Effector memory CD4-positive, alpha-beta T cell (primary cell): ENCODE measurements at regions not wholly inside any gene's neighbourhood (a gene's known extent, or its start where the extent isn't known, plus 50 kb on each side); places are given as distances from the start of the nearest gene placed in this dataset.

ENCODE experiments used
- DNase-seq, 3 donors: peaks; one replicate each; pipeline ENCODE4 v3.0.0-alpha.2; 2020
- H3K27ac ChIP-seq: 2 replicates; pipeline ENCODE4 v1.7.0; 2013; ENCODE audit warnings: mild to moderate bottlenecking, low read length, moderate library complexity; ENCODE audit not compliant: insufficient read depth, poor library complexity, severe bottlenecking
- H3K27me3 ChIP-seq: replicated peaks from 2 replicates; pipeline ENCODE4 v1.7.0; 2013; ENCODE audit warnings: mild to moderate bottlenecking, low read length; ENCODE audit not compliant: insufficient read depth, control insufficient read depth, poor library complexity, severe bottlenecking
- H3K36me3 ChIP-seq: 2 replicates; pipeline ENCODE4 v1.7.0; 2013; ENCODE audit warnings: mild to moderate bottlenecking, low read length, moderate library complexity; ENCODE audit not compliant: control insufficient read depth, insufficient read depth
- H3K4me1 ChIP-seq: 2 replicates; pipeline ENCODE4 v1.7.0; 2013; ENCODE audit warnings: low read length, mild to moderate bottlenecking; ENCODE audit not compliant: control insufficient read depth, insufficient read depth, poor library complexity, severe bottlenecking
- H3K4me3 ChIP-seq: 2 replicates; pipeline ENCODE4 v1.7.0; 2013; ENCODE audit warnings: low read length, low read depth, mild to moderate bottlenecking; ENCODE audit not compliant: insufficient read depth, poor library complexity, severe bottlenecking
- H3K9me3 ChIP-seq: 2 replicates; pipeline ENCODE4 v1.7.0; 2013; ENCODE audit warnings: mild to moderate bottlenecking, low read length, moderate library complexity; ENCODE audit not compliant: control insufficient read depth

DNA sequence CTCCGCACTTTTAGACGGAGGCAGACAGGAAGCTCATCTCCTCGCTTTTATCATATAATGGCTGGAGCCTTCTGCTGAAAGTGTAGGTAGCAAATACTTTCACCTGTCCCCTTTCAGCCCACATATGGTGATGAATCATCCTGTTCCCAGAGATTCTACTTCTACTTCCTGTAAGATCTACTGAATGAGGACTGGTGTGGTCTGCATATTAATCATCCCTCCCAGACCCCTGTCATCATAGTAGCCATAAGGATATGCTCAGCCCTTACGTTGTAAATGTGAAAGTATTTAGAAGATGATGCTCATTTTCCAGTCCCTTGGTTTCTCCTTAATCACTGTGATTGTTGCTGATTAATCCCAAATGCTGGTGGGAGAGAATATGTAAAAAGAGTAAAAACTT lies 268.2 kb upstream of the GRIP1 start:
- no peak overlapping the region for H3K27ac ChIP-seq
- no peak for DNase-seq
- H3K27me3 ChIP-seq, result no peaks in the 10 kb centered on the region
- H3K9me3 ChIP-seq, result no peaks in the 10 kb centered on the region
- no peaks in the 10 kb centered on the region for H3K36me3 ChIP-seq
- no peak overlapping the region for H3K4me3 ChIP-seq
- H3K4me1 ChIP-seq, result no peaks in the 10 kb centered on the region

DNA sequence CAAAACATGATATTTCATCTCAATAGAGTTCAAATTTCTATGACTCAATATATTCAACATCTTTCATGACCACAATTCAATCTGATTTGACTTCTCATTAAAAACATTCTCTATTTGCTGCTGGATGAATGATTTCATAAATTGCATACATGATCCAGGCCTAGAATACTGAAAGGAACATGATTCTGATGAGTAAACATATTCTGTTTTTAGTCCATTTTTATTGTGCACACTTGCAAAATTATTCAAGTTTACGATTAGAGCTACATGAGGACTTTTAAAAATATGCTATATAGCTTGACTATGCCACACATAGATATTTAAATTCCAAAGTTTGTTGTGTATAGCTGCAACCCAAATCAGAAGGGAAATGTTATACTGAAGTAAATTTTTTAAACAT lies 273.8 kb upstream of the GRIP1 start:
- no peaks in the 10 kb centered on the region for H3K27me3 ChIP-seq
- no peak for DNase-seq
- H3K9me3 ChIP-seq, result no peaks in the 10 kb centered on the region
- no peak overlapping the region for H3K27ac ChIP-seq
- H3K4me1 ChIP-seq, result no peaks in the 10 kb centered on the region
- H3K36me3 ChIP-seq, result no peaks in the 10 kb centered on the region
- no peak overlapping the region for H3K4me3 ChIP-seq

DNA sequence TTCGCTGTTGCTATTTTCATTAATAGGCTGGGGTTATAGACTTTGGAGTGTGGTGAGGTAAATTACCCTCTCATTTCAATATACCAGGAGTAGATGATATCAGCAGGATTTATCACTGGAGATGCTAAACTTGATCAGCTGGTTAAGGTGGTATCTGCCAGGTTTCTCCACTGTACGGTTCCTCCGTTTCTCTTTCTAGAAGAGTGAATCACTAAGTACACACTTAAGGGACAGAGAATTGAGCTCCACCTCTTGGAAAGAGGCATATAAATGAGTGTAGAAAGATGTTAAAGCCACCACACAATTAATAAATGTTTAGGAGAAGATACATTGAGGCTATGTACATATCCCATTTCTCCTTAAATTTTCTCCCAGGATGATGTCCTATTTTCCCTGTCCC lies 277.4 kb upstream of the GRIP1 start:
- no peaks in the 10 kb centered on the region for H3K9me3 ChIP-seq
- H3K4me3 ChIP-seq, result no peak overlapping the region
- H3K4me1 ChIP-seq, result no peaks in the 10 kb centered on the region
- no peaks in the 10 kb centered on the region for H3K36me3 ChIP-seq
- no peak overlapping the region for H3K27ac ChIP-seq
- DNase-seq, result no peak
- no peaks in the 10 kb centered on the region for H3K27me3 ChIP-seq

DNA sequence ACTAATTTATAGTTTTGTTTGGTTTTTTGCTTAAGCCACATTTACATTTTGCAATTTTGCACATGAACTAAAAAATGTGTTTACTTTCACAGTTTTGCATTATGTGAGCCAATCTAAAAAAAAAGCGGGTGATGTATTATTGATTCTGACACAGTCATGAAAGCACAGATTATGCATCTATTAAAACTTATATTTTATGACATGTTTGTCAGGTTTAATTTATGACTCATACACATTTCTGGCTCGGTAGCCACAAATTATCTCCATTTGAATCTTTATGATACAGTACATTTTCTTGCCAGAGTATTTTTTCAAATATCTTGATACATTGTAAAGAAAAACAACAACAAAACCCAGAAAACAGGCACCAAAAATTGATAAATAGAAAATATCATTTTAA lies 280.4 kb upstream of the GRIP1 start:
- no peaks in the 10 kb centered on the region for H3K4me1 ChIP-seq
- no peak overlapping the region for H3K27ac ChIP-seq
- no peak overlapping the region for H3K4me3 ChIP-seq
- H3K27me3 ChIP-seq, result no peaks in the 10 kb centered on the region
- no peak for DNase-seq
- H3K36me3 ChIP-seq, result no peaks in the 10 kb centered on the region
- H3K9me3 ChIP-seq, result no peaks in the 10 kb centered on the region

DNA sequence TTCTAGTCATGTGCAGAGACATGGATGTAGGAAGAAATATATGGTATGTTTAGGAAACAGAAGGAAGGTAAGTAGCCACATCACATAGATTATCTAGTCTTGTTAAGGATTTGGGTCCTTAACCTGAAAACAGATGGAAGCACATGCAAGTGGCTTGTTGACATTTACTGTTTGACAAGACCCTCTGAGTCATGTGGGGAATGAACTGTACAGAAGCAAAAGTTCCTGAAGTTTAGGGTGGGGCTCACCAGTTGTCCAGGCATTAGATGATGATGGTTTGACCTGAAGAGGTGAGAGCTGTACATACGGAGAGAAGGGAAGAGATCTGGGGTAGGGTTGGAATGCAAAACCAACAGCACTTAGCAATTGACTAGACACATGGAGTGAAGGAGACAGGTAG lies 281.1 kb upstream of the GRIP1 start:
- Histone ChIP-seq H3K27me3 (no peaks in the 10 kb centered on the region), H3K9me3 (no peaks in the 10 kb centered on the region), H3K36me3 (no peaks in the 10 kb centered on the region), H3K4me3 (no peak overlapping the region), H3K4me1 (no peaks in the 10 kb centered on the region), H3K27ac (no peak overlapping the region)
- DNase-seq, result no peak

DNA sequence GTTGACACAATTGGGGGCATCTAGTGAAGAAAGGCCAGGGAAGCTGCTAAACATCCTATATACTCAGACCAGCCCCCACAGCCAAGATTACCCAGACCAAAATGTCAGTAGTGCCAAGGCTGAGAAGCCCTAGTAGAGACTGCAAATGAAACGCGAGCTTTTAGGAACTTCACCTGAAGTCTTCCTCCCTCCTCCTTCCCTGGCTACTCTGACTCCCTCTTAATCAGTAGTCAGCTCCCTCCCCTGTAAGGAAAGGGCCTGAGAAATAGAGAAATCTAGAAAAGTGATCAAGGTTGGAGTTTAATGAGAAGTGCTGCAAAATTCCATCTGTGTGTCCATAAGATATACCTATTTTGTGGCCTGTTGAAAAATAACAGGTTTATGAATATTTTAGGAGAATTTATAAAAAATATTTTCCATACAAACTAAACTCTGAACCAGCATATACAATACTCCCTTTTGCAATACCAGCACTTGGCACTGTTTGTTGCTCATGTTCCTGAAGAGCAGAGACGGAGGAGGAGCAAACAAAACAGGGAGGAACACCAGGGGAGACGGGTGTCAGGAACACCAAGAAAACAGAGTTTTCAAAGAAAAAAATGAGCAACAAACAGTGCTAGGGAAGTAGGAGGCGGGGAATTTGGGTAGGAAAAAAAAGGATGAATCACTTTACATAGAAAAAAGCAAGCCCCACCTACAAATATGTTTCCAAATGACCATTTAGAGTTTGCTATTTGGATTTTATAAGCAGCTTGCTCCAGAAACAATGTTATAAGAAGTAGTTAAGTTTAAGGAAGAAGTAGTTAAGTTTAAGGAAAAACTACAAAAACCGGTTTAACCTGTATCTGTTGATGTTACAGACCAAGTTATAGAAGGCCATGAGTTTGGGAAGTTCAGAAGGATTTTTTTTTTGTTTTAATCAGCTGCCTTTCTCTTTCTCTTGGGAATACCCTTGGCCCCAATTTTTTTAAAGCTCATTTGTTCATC lies 282.1 kb upstream of the GRIP1 start:
- Histone ChIP-seq H3K27ac (no peak overlapping the region), H3K9me3 (no peaks in the 10 kb centered on the region), H3K27me3 (no peaks in the 10 kb centered on the region), H3K4me3 (no peak overlapping the region), H3K4me1 (no peaks in the 10 kb centered on the region), H3K36me3 (no peaks in the 10 kb centered on the region)
- DNase-seq, result no peak

DNA sequence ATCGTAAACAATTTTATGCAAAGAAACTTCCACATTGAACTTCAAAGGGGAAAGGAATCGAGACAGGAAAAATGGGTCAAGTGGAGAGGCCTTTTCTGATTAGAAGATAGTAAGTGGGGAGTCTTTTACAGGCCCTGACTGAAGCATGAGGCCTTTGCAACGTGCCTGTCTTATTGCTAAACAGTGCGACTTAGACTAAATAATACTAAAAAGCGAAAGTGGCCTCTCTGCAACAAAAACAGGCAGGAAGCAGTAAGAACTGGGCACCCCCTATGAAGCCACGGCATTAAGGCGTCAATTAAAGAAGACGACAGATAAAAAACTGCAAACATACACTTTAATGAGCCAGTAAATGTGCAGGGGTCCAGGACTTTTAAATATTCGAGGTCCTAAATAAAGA lies 283.4 kb upstream of the GRIP1 start:
- DNase-seq, result no peak
- H3K4me1 ChIP-seq, result no peaks in the 10 kb centered on the region
- no peaks in the 10 kb centered on the region for H3K9me3 ChIP-seq
- H3K27ac ChIP-seq, result no peak overlapping the region
- no peak overlapping the region for H3K4me3 ChIP-seq
- no peaks in the 10 kb centered on the region for H3K27me3 ChIP-seq
- no peaks in the 10 kb centered on the region for H3K36me3 ChIP-seq

DNA sequence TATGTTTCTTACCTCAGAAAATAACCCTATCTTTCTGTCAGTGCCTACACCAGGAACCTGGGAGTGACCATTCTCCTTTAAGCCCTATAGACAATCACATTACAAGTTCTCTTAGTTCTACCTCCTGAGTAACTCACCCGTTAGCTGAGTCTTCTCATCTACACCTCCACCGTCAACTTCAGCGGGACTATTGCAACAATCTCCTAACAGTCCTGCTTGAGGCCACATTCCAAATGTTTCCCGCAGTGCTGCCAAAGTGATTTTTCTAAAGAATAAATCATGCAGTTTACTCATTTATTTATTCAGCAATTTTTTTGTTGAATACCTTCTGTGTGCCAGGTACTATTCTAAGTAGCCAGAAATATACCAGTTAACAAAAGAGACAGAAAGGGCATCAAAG lies 285.0 kb upstream of the GRIP1 start:
- no peaks in the 10 kb centered on the region for H3K27me3 ChIP-seq
- H3K4me1 ChIP-seq, result no peaks in the 10 kb centered on the region
- H3K36me3 ChIP-seq, result no peaks in the 10 kb centered on the region
- DNase-seq, result no peak
- peak overlapping the region; percentile 54 for H3K27ac ChIP-seq
- no peak overlapping the region for H3K4me3 ChIP-seq
- no peaks in the 10 kb centered on the region for H3K9me3 ChIP-seq

DNA sequence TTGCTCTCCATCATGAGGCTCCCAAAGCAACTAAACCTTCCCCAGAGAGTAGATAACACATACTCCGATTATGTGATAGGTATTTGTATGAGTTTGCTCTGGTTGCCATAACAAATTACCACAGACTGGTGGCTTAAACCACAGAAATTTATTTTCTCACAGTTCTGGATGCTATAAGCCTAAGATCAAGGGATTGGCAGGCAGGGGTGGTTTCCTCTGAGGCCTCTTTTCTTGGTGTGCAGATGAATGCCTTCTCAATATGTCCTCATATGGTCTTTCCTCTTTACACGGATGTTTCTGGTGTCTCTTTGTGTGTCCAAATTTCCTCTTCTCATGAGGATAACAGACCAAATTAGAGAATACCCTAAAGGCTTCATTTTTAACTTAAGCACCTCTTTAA lies 285.8 kb upstream of the GRIP1 start:
- Histone ChIP-seq H3K36me3 (no peaks in the 10 kb centered on the region), H3K4me1 (no peaks in the 10 kb centered on the region), H3K27ac (peak overlapping the region; percentile 54), H3K9me3 (no peaks in the 10 kb centered on the region), H3K4me3 (no peak overlapping the region), H3K27me3 (no peaks in the 10 kb centered on the region)
- DNase-seq, result peak; percentile 21 to 36 (median 24)

DNA sequence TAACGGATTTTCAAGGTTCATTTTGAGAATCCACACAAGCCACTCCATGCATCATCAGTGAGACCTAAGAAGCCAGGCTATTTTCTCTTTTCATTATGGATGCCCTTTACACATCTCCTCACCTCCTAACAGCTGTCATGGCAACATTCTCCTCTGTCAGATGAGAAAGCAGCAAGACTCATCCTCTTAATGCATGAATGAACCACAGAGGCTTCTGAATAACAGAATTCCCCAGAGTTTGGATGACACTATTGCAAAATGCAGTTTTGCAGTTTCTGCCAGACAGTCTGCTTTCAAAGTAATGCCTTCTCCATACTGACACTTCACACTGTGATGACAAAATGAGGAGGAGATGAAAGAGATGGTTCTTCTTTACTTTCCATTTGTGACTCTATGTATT lies 286.7 kb upstream of the GRIP1 start:
- DNase-seq, result no peak
- Histone ChIP-seq H3K9me3 (no peaks in the 10 kb centered on the region), H3K27ac (no peak overlapping the region)

More for the DNA sequence above, 286.7 kb upstream of the GRIP1 start:
- Histone ChIP-seq H3K4me3 (no peak overlapping the region), H3K4me1 (no peaks in the 10 kb centered on the region), H3K36me3 (no peaks in the 10 kb centered on the region), H3K27me3 (no peaks in the 10 kb centered on the region)
